ENCODE measurements at regions not wholly inside any gene's neighbourhood (a gene's known extent, or its start where the extent isn't known, plus 50 kb on each side); places are given as distances from the start of the nearest gene placed in this dataset.

GRCh38 chr9:93846349-93846748 is 108.8 kb downstream of the BARX1 start:
- TF ChIP-seq GLIS3 (CRISPR knock-in tag; IDR thresholded peaks at IDR 0.05) (no peak), PATZ1 (CRISPR knock-in tag; IDR thresholded peaks at IDR 0.05; ENCODE audit: borderline replicate concordance) (no peak), TCF4 (CRISPR knock-in tag; IDR thresholded peaks at IDR 0.05; ENCODE audit: borderline replicate concordance) (no peak), ZNF565 (CRISPR knock-in tag; conservative IDR thresholded peaks at IDR 0.05; ENCODE audit: low read depth) (no peak), ZFP3 (CRISPR knock-in tag; IDR thresholded peaks at IDR 0.05) (no peak), CSDC2 (CRISPR knock-in tag; IDR thresholded peaks at IDR 0.05) (no peak)
